ENCODE measurements at regions not wholly inside any gene's neighbourhood (a gene's known extent, or its start where the extent isn't known, plus 50 kb on each side); places are given as distances from the start of the nearest gene placed in this dataset.
"Not testable (repeated sequence)": the region's sequence is repeated elsewhere in the genome, so short reads cannot be mapped to it uniquely, and the experiment has no call there.

DNA sequence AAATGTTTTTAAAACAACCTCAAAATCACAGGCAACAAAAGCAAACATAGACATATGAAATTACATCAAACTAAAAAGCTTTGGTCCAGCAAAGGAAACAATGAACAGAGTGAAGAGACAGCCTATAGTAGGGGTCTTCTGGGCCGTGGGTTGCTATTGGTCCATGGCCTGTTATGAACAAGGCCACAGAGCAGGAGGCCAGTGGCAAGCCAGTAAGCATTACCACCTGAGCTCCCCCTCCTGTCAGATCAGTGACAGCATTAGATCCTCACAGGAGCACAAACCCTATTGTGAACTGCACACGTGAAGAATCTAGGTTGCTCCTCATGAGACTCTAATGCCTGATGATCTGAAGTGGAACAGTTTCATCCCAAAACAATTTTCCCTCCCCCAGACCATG, 174.0 kb downstream of the DIO2 start:
- Histone ChIP-seq H3K36me3 (no peaks in the 10 kb centered on the region), H3K4me2 (no peak overlapping the region), H4K20me1 (no peaks in the 10 kb centered on the region), H3K4me1 (no peaks in the 10 kb centered on the region), H3K27me3 (no peaks in the 10 kb centered on the region), H3K27ac (no peak overlapping the region), H3K9ac (no peak overlapping the region), H3K4me3 (no peak overlapping the region), H3K9me3 (replicated peaks in 1 of 11) (peaks cover 0 to 17% (median 4%) of the 10 kb centered on the region in 11 experiments; a peak in 7 of 22 replicates)
- no peak for TF ChIP-seq Cebpa-rat (IDR thresholded peaks at IDR 0.05)

DNA sequence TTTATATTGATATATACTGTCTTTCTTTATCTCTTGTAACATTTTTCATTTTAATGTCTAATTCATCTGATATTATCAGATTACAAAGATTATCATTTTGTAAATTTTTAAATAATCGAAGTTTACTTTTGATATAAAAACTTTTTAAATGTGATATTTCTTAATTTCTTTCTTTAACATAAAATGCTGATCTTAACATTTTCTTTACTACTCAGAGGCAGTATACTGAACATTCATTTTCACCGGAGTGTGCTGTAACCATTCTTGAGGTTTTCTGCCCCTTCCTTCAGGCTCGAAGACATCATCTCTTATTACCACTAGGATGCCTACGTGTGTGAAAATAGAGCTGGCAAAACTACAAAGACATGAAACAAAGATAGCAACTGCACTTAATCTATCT, 186.9 kb downstream of the DIO2 start:
- Histone ChIP-seq H3K27ac (no peak overlapping the region), H3K36me3 (no peaks in the 10 kb centered on the region), H4K20me1 (no peaks in the 10 kb centered on the region), H3K9me3 (replicated peaks in 1 of 11) (peaks cover 0 to 14% (median 5%) of the 10 kb centered on the region in 11 experiments; a peak in 4 of 22 replicates), H3K4me2 (no peak overlapping the region), H3K9ac (no peak overlapping the region), H3K4me3 (no peak overlapping the region), H3K4me1 (no peaks in the 10 kb centered on the region), H3K27me3 (no peaks in the 10 kb centered on the region)
- TF ChIP-seq Cebpa-rat (IDR thresholded peaks at IDR 0.05) = no peak

DNA sequence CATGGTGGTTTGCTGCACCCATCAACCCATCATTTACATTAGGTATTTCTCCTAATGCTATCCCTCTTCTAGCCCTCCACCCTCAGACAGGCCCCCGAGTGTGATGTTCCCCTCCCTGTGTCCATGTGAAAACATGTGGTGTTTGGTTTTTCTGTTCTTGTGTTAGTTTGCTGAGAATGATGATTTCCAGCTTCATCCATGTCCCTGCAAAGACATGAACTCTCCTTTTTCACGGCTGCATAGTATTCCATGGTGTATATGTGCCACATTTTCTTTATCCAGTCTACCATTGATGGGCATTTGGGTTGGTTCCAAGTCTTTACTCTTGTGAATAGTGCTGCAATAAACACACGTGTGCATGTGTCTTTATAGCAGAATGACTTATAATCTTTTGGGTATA, 192.8 kb downstream of the DIO2 start:
- H3K4me1 ChIP-seq; H4K20me1 ChIP-seq; H3K27ac ChIP-seq; H3K4me2 ChIP-seq; H3K9me3 ChIP-seq (replicated peaks in 1 of 11); H3K9ac ChIP-seq; H3K4me3 ChIP-seq; H3K36me3 ChIP-seq; H3K27me3 ChIP-seq: not testable (repeated sequence)

DNA sequence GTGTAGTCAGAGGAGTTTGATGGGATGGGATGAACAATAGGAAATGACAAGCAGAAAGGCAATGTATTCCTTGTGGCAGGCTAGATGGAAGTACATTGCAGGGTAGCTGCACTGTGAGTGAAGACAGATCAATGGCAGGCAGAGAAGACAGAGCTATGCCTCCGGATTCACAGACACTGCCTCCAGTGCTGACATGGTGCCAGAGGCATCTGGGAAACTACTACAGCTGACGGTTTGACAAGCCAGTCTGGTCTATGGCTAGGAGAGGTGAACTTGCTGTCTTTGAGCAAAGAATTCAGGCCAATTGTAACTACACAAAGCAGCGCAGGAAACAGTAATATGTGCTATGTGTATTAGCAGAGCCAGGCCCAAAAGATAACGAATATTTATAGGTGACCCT, 193.5 kb downstream of the DIO2 start:
- Histone ChIP-seq H3K27me3 (no peaks in the 10 kb centered on the region), H3K4me1 (no peaks in the 10 kb centered on the region), H3K36me3 (no peaks in the 10 kb centered on the region), H3K27ac (no peak overlapping the region), H3K4me3 (no peak overlapping the region), H3K9me3 (replicated peaks in 1 of 11) (0 out of 22 replicates have a peak, but pooled peaks cover 0 to 3% (median 0%) of the 10 kb centered on the region in 11 experiments), H4K20me1 (no peaks in the 10 kb centered on the region), H3K4me2 (no peak overlapping the region), H3K9ac (no peak overlapping the region)
- no peak for TF ChIP-seq Cebpa-rat (IDR thresholded peaks at IDR 0.05)

DNA sequence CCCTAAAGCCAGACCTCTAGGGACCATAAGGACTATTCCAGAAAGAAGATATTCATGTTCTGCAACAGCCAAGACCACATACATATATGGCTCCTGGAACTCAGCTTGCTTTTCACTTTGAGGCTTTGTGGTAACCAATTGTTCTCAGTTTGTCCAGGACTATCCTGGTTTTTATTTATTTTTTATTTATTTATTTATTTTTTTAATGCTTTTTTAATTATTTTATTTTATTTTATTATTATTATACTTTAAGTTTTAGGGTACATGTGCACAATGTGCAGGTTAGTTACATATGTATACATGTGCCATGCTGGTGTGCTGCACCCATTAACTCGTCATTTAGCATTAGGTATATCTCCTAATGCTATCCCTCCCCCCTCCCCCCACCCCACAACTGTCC, 201.1 kb downstream of the DIO2 start:
- H4K20me1 ChIP-seq; H3K4me2 ChIP-seq; H3K9ac ChIP-seq; H3K36me3 ChIP-seq; H3K4me1 ChIP-seq; H3K27me3 ChIP-seq; H3K9me3 ChIP-seq (replicated peaks in 1 of 11); H3K4me3 ChIP-seq; H3K27ac ChIP-seq: not testable (repeated sequence)

DNA sequence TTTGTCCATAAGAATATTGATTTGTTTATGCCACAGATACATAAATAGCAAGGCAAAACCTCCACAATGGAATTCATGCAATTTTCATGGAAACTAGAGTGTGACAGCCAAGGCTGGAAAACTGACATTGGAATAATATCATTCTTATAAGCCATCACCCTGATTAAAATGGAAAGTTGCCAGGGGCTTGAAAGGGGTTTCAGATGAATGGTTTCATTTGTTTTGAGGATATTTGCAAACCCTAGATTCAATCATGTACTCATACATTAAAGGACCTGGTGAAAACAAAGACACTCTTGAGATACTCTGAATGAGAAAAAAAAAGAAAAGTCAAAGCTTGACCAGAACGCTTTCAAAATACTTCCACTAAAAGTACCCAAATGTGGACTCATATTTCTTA, 205.7 kb downstream of the DIO2 start:
- Histone ChIP-seq H3K4me3 (no peak overlapping the region), H4K20me1 (no peaks in the 10 kb centered on the region), H3K27ac (no peak overlapping the region), H3K4me1 (0 out of 20 replicates have a peak, but pooled peaks cover 0 to under 1% (median 0%) of the 10 kb centered on the region in 10 experiments), H3K4me2 (no peak overlapping the region), H3K9me3 (replicated peaks in 1 of 11) (peaks cover 0 to 5% (median 0%) of the 10 kb centered on the region in 11 experiments; a peak in 1 of 22 replicates), H3K9ac (no peak overlapping the region), H3K27me3 (no peaks in the 10 kb centered on the region), H3K36me3 (no peaks in the 10 kb centered on the region)
- TF ChIP-seq Cebpa-rat (IDR thresholded peaks at IDR 0.05) = no peak

DNA sequence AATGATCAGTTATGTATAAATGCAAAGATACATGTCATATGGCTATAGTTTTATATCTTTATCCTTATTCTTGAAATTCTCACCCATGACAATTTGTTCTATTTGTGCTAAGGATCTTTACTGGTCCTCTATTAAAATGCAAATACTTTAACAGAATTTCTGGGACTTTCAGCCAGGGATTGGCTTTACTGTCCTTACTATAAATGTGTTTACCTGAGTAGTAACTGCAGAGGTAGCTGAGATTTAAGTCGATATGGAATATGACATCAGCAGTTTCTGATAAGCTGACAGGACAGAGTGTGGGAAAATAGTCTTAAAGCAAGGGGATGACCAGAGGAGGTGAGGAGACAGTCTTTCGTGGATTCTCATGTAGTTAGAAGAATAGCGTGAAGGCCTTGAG, 206.4 kb downstream of the DIO2 start:
- no peaks in the 10 kb centered on the region for H3K27me3 ChIP-seq
- 0 out of 20 replicates have a peak, but pooled peaks cover 0 to 5% (median 0%) of the 10 kb centered on the region in 10 experiments for H3K4me1 ChIP-seq
- H3K4me3 ChIP-seq = no peak overlapping the region
- H3K36me3 ChIP-seq = no peaks in the 10 kb centered on the region
- H3K9ac ChIP-seq = no peak overlapping the region
- no peak for TF ChIP-seq Cebpa-rat (IDR thresholded peaks at IDR 0.05)
- no peaks in the 10 kb centered on the region for H4K20me1 ChIP-seq
- peaks cover 0 to 5% (median 0%) of the 10 kb centered on the region in 11 experiments; a peak in 1 of 22 replicates for H3K9me3 ChIP-seq (replicated peaks in 1 of 11)
- H3K4me2 ChIP-seq = no peak overlapping the region
- H3K27ac ChIP-seq = no peak overlapping the region

DNA sequence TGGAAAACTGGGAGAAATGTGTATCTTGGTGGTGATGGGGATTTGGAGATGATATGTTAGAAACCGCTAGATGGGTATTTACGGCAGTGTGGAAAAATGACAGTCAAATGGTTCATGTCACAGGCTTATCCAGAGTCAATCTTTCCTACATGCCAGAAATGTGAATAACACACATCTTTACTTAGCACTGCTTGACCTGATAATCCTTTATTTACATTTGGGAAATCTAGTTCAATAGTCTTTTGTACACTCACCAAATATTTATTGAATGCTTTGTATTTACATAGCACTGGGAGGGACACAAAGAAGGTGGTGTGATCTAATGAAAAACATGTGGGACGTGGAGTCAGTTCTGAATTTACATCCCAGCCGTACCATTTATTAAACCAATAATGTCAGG, 208.2 kb downstream of the DIO2 start:
- Histone ChIP-seq H3K27me3 (no peaks in the 10 kb centered on the region), H3K27ac (no peak overlapping the region), H3K4me3 (no peak overlapping the region), H4K20me1 (no peaks in the 10 kb centered on the region), H3K4me1 (0 out of 20 replicates have a peak, but pooled peaks cover 0 to 5% (median 0%) of the 10 kb centered on the region in 10 experiments), H3K36me3 (no peaks in the 10 kb centered on the region), H3K4me2 (no peak overlapping the region), H3K9me3 (replicated peaks in 1 of 11) (peaks cover 0 to 9% (median 0%) of the 10 kb centered on the region in 11 experiments; a peak in 2 of 22 replicates), H3K9ac (no peak overlapping the region)
- no peak for TF ChIP-seq Cebpa-rat (IDR thresholded peaks at IDR 0.05)

DNA sequence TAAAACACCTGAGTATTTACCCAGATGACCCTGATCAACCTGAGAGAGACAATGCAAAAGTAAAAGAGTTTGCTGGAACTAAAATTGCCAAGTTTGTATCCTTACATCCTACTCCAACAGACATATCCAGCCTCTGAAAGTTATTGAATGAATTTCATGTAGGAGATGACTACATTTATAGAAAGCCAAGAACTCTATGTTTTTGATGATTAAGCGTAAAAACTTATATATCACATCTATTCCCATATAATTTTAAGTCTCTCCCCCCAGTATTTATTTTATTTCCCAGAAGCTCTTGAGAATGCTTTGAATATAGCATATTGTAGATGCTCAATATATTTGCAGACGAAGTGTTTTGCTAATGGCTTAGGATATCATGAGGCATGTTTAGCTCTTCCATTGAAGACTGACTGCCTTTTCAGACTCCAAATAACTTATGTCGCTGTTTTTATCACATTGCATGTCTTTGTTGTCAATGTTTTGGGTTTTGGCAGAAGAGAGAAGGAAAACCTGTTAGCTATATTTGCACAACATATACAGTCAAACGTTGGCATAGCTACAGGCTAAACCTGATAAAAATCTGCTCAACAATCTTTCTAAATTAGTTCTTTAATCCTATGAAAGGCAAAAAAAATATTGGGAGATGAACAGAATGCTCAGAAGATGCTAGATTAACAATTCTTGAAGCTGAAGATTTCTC, 213.6 kb downstream of the DIO2 start:
- no peaks in the 10 kb centered on the region for H4K20me1 ChIP-seq
- no peak overlapping the region for H3K9ac ChIP-seq
- no peaks in the 10 kb centered on the region for H3K36me3 ChIP-seq
- H3K9me3 ChIP-seq (replicated peaks in 1 of 11) = peaks cover 0 to 9% (median 0%) of the 10 kb centered on the region in 11 experiments; a peak in 2 of 22 replicates
- H3K4me2 ChIP-seq = no peak overlapping the region
- no peak overlapping the region for H3K27ac ChIP-seq
- peaks cover 0 to 12% (median 3%) of the 10 kb centered on the region in 10 experiments; a peak in 8 of 20 replicates for H3K4me1 ChIP-seq
- TF ChIP-seq Cebpa-rat (IDR thresholded peaks at IDR 0.05) = no peak
- H3K4me3 ChIP-seq = no peak overlapping the region
- no peaks in the 10 kb centered on the region for H3K27me3 ChIP-seq
